Hepatocyte (in vitro differentiated cells): ENCODE measurements at regions not wholly inside any gene's neighbourhood (a gene's known extent, or its start where the extent isn't known, plus 50 kb on each side); places are given as distances from the start of the nearest gene placed in this dataset.

ENCODE experiments used
- CTCF ChIP-seq: fragments of 200-600 bp; sonication (generic); IDR thresholded peaks from 2 replicates; pipeline ENCODE4 v1.5.1; 2016; ENCODE audit warnings: antibody characterized with exemption, mild to moderate bottlenecking; ENCODE audit not compliant: poor library complexity
- EZH2 ChIP-seq: fragments of 200-600 bp; sonication (generic); IDR thresholded peaks from 2 replicates; pipeline ENCODE4 v1.6.1; 2016; ENCODE audit warnings: antibody characterized with exemption, mild to moderate bottlenecking, borderline replicate concordance
- EZH2phosphoT487 ChIP-seq: fragments of 200-600 bp; sonication (generic); IDR thresholded peaks from one replicate; pipeline ENCODE4 v1.6.1; 2018; ENCODE audit warnings: antibody characterized with exemption, mild to moderate bottlenecking, low read depth, moderate library complexity; ENCODE audit not compliant: unreplicated experiment, severe bottlenecking

GRCh38 chr11:92277871-92278270 is 53.3 kb downstream of the FAT3 start:
- TF ChIP-seq CTCF (no peak), EZH2 (no peak), EZH2phosphoT487 (no peak)
